GM12873 (cell line): ENCODE measurements at regions not wholly inside any gene's neighbourhood (a gene's known extent, or its start where the extent isn't known, plus 50 kb on each side); places are given as distances from the start of the nearest gene placed in this dataset.

Source experiments
- CTCF ChIP-seq: IDR thresholded peaks from 2 replicates; pipeline ENCODE4 v1.5.1; 2012; ENCODE audit warnings: low read depth, mild to moderate bottlenecking, moderate library complexity, low read length, control low read depth; ENCODE audit not compliant: insufficient read depth; ENCODE audit errors: missing control alignments

- TF ChIP-seq CTCF: peak; percentile 6
These were observed 89.2 kb downstream of the RSPH3 start for GRCh38 chr6:158910484-158911440.

- TF ChIP-seq CTCF: no peak
These were observed 90.1 kb downstream of the RSPH3 start for GRCh38 chr6:158909938-158910337.

GRCh38 chr6:158908606-158909005 is 89.4 kb upstream of the EZR start:
- no peak for TF ChIP-seq CTCF

GRCh38 chr6:158907931-158908330 is 88.8 kb upstream of the EZR start:
- TF ChIP-seq CTCF: no peak

- TF ChIP-seq CTCF: no peak
These were observed 87.8 kb upstream of the EZR start for GRCh38 chr6:158906926-158907325.

DNA sequence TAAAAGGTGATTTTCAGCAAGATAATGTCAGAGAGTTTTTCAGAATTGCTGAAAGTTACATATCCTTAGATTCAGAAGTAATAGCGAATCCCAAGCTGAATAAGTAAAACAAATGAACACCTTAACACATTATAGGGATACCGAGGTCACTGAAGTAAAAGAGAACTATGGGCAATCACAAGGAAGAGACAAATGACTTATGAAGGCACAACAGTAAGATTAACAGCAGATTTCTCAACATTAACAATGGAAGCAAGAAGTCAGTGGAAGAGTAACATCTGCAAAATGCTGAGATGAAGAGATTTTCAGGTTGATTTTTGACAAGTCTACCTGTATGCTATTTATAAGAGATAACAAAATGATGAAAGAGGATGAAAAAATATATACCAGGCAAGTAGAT is 86.1 kb upstream of the EZR start:
- no peak for TF ChIP-seq CTCF

DNA sequence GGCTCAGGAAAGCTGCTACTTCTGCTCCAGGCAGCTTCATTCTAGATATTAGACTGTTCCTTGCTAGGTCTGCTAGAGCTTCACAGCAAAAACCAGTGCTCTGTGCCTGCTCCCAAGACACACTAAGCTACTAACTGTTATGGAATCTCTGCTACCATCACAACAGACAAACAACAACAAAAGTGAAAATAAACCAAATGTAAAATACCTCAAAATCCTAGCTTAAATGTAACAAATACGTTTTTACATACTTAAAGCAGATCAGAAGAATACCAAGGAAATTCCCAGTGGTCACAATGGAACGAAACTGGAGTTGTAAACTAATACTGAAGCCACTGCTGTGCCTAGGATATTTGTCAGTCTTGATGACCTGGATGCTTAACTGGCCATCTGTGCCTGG is 84.6 kb upstream of the EZR start:
- no peak for TF ChIP-seq CTCF
